ENCODE measurements at regions not wholly inside any gene's neighbourhood (a gene's known extent, or its start where the extent isn't known, plus 50 kb on each side); places are given as distances from the start of the nearest gene placed in this dataset.

DNA sequence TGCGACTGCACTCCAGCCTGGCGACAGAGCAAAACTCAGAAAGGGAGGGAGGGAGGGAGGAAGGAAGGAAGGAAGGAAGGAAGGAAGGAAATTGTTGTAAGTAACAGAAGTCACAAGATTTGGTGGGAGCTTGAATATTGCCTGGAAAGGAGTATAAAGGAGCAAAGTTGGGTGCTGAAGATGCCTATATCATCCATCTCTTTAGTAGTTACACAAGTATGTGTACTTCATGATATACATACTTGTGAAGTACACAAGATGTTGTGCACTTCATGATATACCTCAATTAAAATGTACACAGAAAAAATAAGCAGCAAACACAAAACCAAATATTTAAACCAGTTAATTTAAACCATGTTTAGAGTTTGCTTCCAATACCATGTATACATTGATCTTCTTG is 1223.8 kb downstream of the SORCS3 start (continued):
- TF ChIP-seq SP4 (IDR thresholded peaks at IDR 0.05; ENCODE audit: low read length), result no peak
- TF ChIP-seq RAD21 (IDR thresholded peaks at IDR 0.05 in 1 of 2, conservative IDR thresholded peaks at IDR 0.05 in 1 of 2; ENCODE audit: low read depth in 2 of 2, low read length in 2 of 2), result no peak
- no peak for TF ChIP-seq KDM5A (IDR thresholded peaks at IDR 0.05; ENCODE audit: low read length)
- TF ChIP-seq ASH2L (IDR thresholded peaks at IDR 0.05; ENCODE audit: low read length), result no peak
- TF ChIP-seq POLR2AphosphoS5 (IDR thresholded peaks at IDR 0.05; ENCODE audit: low read depth, low read length), result no peak
- TF ChIP-seq BCL11A (IDR thresholded peaks at IDR 0.05; ENCODE audit: low read depth in 2 of 2, low read length in 2 of 2), result no peak
